ENCODE measurements at regions not wholly inside any gene's neighbourhood (a gene's known extent, or its start where the extent isn't known, plus 50 kb on each side); places are given as distances from the start of the nearest gene placed in this dataset.
A peak's percentile ranks its signal among the peaks of the same experiment; 100 is the strongest.

GRCh38 chr22:27639248-27640086, 162.1 kb downstream of the MN1 start:
- Histone ChIP-seq H3K79me2 (ENCODE audit: control insufficient read depth in 1 of 2, insufficient read depth in 2 of 2, low read length in 2 of 2) (no peaks in the 10 kb centered on the region), H3K23ac (ENCODE audit: insufficient read length) (no peak overlapping the region), H3K14ac (ENCODE audit: insufficient read length) (no peak overlapping the region), H3K18ac (ENCODE audit: extremely low read depth, low read length) (peak overlapping the region; percentile 42), H3K79me1 (ENCODE audit: low read depth, low read length) (no peaks in the 10 kb centered on the region), H2BK120ac (replicated peaks; ENCODE audit: low read depth, low read length) (no peak overlapping the region), H3K27me3 (replicated peaks in 1 of 4; ENCODE audit: control insufficient read depth in 3 of 4, extremely low read depth in 1 of 4, insufficient read depth in 3 of 4, low read length in 3 of 4) (peaks cover 0 to 2% (median under 1%) of the 10 kb centered on the region in 4 experiments; a peak in 1 of 7 replicates), H3K56ac (replicated peaks; ENCODE audit: insufficient read length, low read depth, low read length) (peak overlapping the region; percentile 52), H3K4me1 (replicated peaks in 1 of 4; ENCODE audit: control insufficient read depth in 3 of 4, insufficient read depth in 4 of 4, low read length in 3 of 4) (peaks cover 15 to 42% (median 27%) of the 10 kb centered on the region in 4 experiments), H3K36me3 (ENCODE audit: control insufficient read depth in 2 of 4, insufficient read depth in 4 of 4, low read length in 3 of 4) (no peaks in the 10 kb centered on the region), H4K20me1 (replicated peaks in 1 of 2; ENCODE audit: control insufficient read depth in 1 of 2, insufficient read depth in 2 of 2, low read length in 2 of 2) (no peaks in the 10 kb centered on the region), H2BK12ac (ENCODE audit: low read depth, low read length) (peak overlapping the region; percentile 18), H3K23me2 (ENCODE audit: low read depth, low read length) (no peaks in the 10 kb centered on the region), H2BK15ac (ENCODE audit: low read length) (peak overlapping the region; percentile 36; the same call in 1 of the 2 replicates), H3K4me2 (ENCODE audit: insufficient read depth in 1 of 2, low read depth in 2 of 2, low read length in 2 of 2) (0 out of 4 replicates have a peak overlapping the region, but pooled peaks of 1 of the 2 experiments have one; percentile 50), H3K4ac (replicated peaks; ENCODE audit: insufficient read length, low read depth, low read length) (peak overlapping the region; percentile 65), H4K5ac (ENCODE audit: insufficient read length, low read depth, low read length) (no peak overlapping the region), H2AFZ (ENCODE audit: low read length) (no peak overlapping the region), H3K27ac (ENCODE audit: low read depth, low read length) (no peak overlapping the region), H3K9me3 (ENCODE audit: insufficient read depth in 2 of 2, low read depth in 1 of 2, low read length in 1 of 2) (no peaks in the 10 kb centered on the region), H2BK5ac (ENCODE audit: low read depth, low read length) (peak overlapping the region; percentile 5; the same call in 1 of the 2 replicates), H3K4me3 (ENCODE audit: extremely low read depth in 1 of 4, insufficient read depth in 2 of 4, low read depth in 3 of 4, low read length in 4 of 4) (no peak overlapping the region), H4K91ac (replicated peaks; ENCODE audit: insufficient read length, low read length) (peak overlapping the region; percentile 71), H2BK20ac (ENCODE audit: low read length) (peak overlapping the region; percentile 92), H3K9ac (replicated peaks in 1 of 4; ENCODE audit: extremely low read depth in 1 of 4, low read depth in 3 of 4, low read length in 3 of 4) (no peak overlapping the region), H2AK5ac (ENCODE audit: low read depth, low read length) (0 out of 2 replicates have a peak overlapping the region, but pooled peaks have one; percentile 80), H4K8ac (ENCODE audit: extremely low read depth, insufficient read depth, low read length) (peak overlapping the region; percentile 76)
- no peak for DNase-seq (ENCODE audit: low read depth in 1 of 2, low spot score in 2 of 2)
- CTCF ChIA-PET (ENCODE audit: partially characterized antibody): interaction anchor here (0.5 to 1.3 kb wide), 4 partner anchors 25 to 610 kb away, joined by 3 to 5 read pairs (median 3); no protein-coding TSS in a partner anchor
- TF ChIP-seq KDM1A (IDR thresholded peaks at IDR 0.05; ENCODE audit: borderline replicate concordance, low read length) (peak; percentile 85; the same call in 1 of the 2 replicates), ZNF274 (IDR thresholded peaks at IDR 0.05; ENCODE audit: borderline replicate concordance, extremely low read depth, low read length) (no peak), SIN3A (conservative IDR thresholded peaks at IDR 0.05 in 1 of 2, IDR thresholded peaks at IDR 0.05 in 1 of 2; ENCODE audit: low read depth in 1 of 2, low read length in 2 of 2) (no peak), YY1 (IDR thresholded peaks at IDR 0.05; ENCODE audit: low read depth, low read length) (no peak), EP300 (IDR thresholded peaks at IDR 0.05; ENCODE audit: borderline replicate concordance in 1 of 2, low read depth in 2 of 2, low read length in 2 of 2) (no peak)
- 75% methylated on average over 19 of the region's 19 CpGs; no CpG with 5 or more reads in 1 of the 2 experiments for WGBS, 2 experiments (ENCODE audit: extremely low coverage in 1 of 2, insufficient coverage in 1 of 2, insufficient read length in 1 of 2, insufficient replicate concordance in 2 of 2, low coverage in 1 of 2, low lambda C conversion rate in 2 of 2, missing lambda C conversion rate in 1 of 2)
- POLR2A ChIA-PET (ENCODE audit: partially characterized antibody): interaction anchor here (1.2 kb wide), 1 partner anchor 31 kb away, joined by 3 read pairs; no protein-coding TSS in a partner anchor
- FAIRE-seq: no peak

Data from H1 (cell line).